Natural killer cell (primary cell): ENCODE measurements at regions not wholly inside any gene's neighbourhood (a gene's known extent, or its start where the extent isn't known, plus 50 kb on each side); places are given as distances from the start of the nearest gene placed in this dataset.

Experiments used
- ATAC-seq, 3 donors: fragments of 150-1000 bp in 2 of 3; fragments of 200-7000 bp in 1 of 3; cut with Tn5 transposase; 1 replicate in 1 of 3; 2 replicates in 2 of 3; pipeline ENCODE4 v1.10.0; 2021; ENCODE audit warnings: mild to moderate bottlenecking in 2 of 3, moderate library complexity in 2 of 3
- DNase-seq, 2 donors: peaks; one replicate each; pipeline versions ENCODE4 v3.0.0 to v3.0.0-alpha.2; 2013 to 2021; ENCODE audit warnings: mixed read lengths in 1 of 2
- H3K27ac ChIP-seq: one replicate; pipeline ENCODE4 v1.5.1; 2013; ENCODE audit warnings: mild to moderate bottlenecking, low read length
- H3K27me3 ChIP-seq: one replicate; pipeline ENCODE4 v1.6.1; 2013; ENCODE audit warnings: low read length; ENCODE audit not compliant: control insufficient read depth, insufficient read depth
- H3K36me3 ChIP-seq: one replicate; pipeline ENCODE4 v1.6.1; 2013; ENCODE audit warnings: low read length; ENCODE audit not compliant: control insufficient read depth, insufficient read depth
- H3K4me1 ChIP-seq: one replicate; pipeline ENCODE4 v1.6.1; 2013; ENCODE audit warnings: low read length; ENCODE audit not compliant: control insufficient read depth, insufficient read depth
- H3K4me3 ChIP-seq: one replicate; pipeline ENCODE4 v1.5.1; 2013; ENCODE audit warnings: low read length
- H3K9me3 ChIP-seq: one replicate; pipeline ENCODE4 v1.6.1; 2013; ENCODE audit warnings: low read length; ENCODE audit not compliant: control insufficient read depth, insufficient read depth
- H3K27ac Mint-ChIP-seq, 2 donors: one replicate each; pipeline ENCODE4 v1.8.0; 2022; ENCODE audit warnings: mild to moderate bottlenecking in 2 of 2, mixed read lengths in 2 of 2, moderate library complexity in 1 of 2
- H3K27me3 Mint-ChIP-seq, 2 donors: one replicate each; pipeline ENCODE4 v1.8.0; 2022; ENCODE audit warnings: low read depth in 2 of 2, mixed read lengths in 2 of 2
- H3K36me3 Mint-ChIP-seq: one replicate; pipeline ENCODE4 v1.8.0; 2022; ENCODE audit warnings: mixed read lengths
- H3K4me1 Mint-ChIP-seq, 2 donors: one replicate each; pipeline ENCODE4 v1.8.0; 2022; ENCODE audit warnings: mixed read lengths in 2 of 2
- H3K4me3 Mint-ChIP-seq: one replicate; pipeline ENCODE4 v1.8.0; 2022; ENCODE audit warnings: mild to moderate bottlenecking, moderate library complexity, mixed read lengths
- H3K9me3 Mint-ChIP-seq, 2 donors: one replicate each; pipeline ENCODE4 v1.8.0; 2022; ENCODE audit warnings: mixed read lengths in 2 of 2
- CTCF ChIP-seq: fragments of 200-600 bp; IDR thresholded peaks from one replicate; pipeline ENCODE4 v1.8.0; 2022; ENCODE audit warnings: antibody characterized with exemption
- WGBS: methylation state at CpG from one replicate; pipeline ENCODE4 v1.1.7; 2013; ENCODE audit warnings: missing lambda C conversion rate; ENCODE audit not compliant: insufficient coverage; 5-methylcytosine and 5-hydroxymethylcytosine counted together
- intact Hi-C: fragments of 100-400 bp; cut with micrococcal nuclease; formaldehyde crosslinking; loops from one replicate; pipeline ENCODE4 v1.14.2; 2022

- no peak overlapping the region for H3K4me3 Mint-ChIP-seq
- intact Hi-C loops, result no loop called here
- DNase-seq (no peak), ATAC-seq (no peak)
- WGBS, result 75% methylated on average over 3 of the region's 5 CpGs
- no peaks in the 10 kb centered on the region for H3K36me3 Mint-ChIP-seq
- H3K4me3 ChIP-seq, result no peak overlapping the region
- no peak overlapping the region for H3K27ac Mint-ChIP-seq
- no peaks in the 10 kb centered on the region for H3K27me3 ChIP-seq
- no peaks in the 10 kb centered on the region for H3K9me3 ChIP-seq
- no peaks in the 10 kb centered on the region for H3K4me1 ChIP-seq
- no peaks in the 10 kb centered on the region for H3K27me3 Mint-ChIP-seq
- no peaks in the 10 kb centered on the region for H3K36me3 ChIP-seq
- no peak overlapping the region for H3K27ac ChIP-seq
- no peaks in the 10 kb centered on the region for H3K4me1 Mint-ChIP-seq
- H3K9me3 Mint-ChIP-seq, result peaks cover 2 to 3% of the 10 kb centered on the region in 2 donors
- no peak for TF ChIP-seq CTCF
Observed at GRCh38 chr9:20095430-20096092, 306.7 kb upstream of the SLC24A2 start.

GRCh38 chr9:20092561-20092960 lies 303.7 kb upstream of the SLC24A2 start:
- TF ChIP-seq CTCF, result no peak
- intact Hi-C loops, result no loop called here
- Mint-ChIP-seq H3K4me3 (no peak overlapping the region), H3K4me1 (no peaks in the 10 kb centered on the region), H3K36me3 (no peaks in the 10 kb centered on the region), H3K27me3 (peaks cover 0 to 2% of the 10 kb centered on the region in 2 donors), H3K9me3 (peaks cover 2 to 3% of the 10 kb centered on the region in 2 donors), H3K27ac (no peak overlapping the region)
- ATAC-seq (no peak), DNase-seq (no peak)
- Histone ChIP-seq H3K27ac (no peak overlapping the region), H3K9me3 (no peaks in the 10 kb centered on the region), H3K36me3 (no peaks in the 10 kb centered on the region), H3K27me3 (no peaks in the 10 kb centered on the region), H3K4me3 (no peak overlapping the region), H3K4me1 (no peaks in the 10 kb centered on the region)
- no CpG with 5 or more reads among the region's 1 CpG for WGBS

- Histone ChIP-seq H3K36me3 (no peaks in the 10 kb centered on the region), H3K4me3 (no peak overlapping the region), H3K27me3 (no peaks in the 10 kb centered on the region), H3K4me1 (no peaks in the 10 kb centered on the region), H3K27ac (no peak overlapping the region), H3K9me3 (no peaks in the 10 kb centered on the region)
- ATAC-seq (no peak), DNase-seq (no peak)
- H3K27ac Mint-ChIP-seq, result no peak overlapping the region
- peaks cover 0 to 13% of the 10 kb centered on the region in 2 donors for H3K27me3 Mint-ChIP-seq
- H3K9me3 Mint-ChIP-seq, result peaks cover 0 to 2% of the 10 kb centered on the region in 2 donors
- 84% methylated on average over 1 of the region's 1 CpG for WGBS
- H3K4me3 Mint-ChIP-seq, result no peak overlapping the region
- intact Hi-C loops, result no loop called here
- H3K4me1 Mint-ChIP-seq, result no peaks in the 10 kb centered on the region
- H3K36me3 Mint-ChIP-seq, result no peaks in the 10 kb centered on the region
- no peak for TF ChIP-seq CTCF
Observed at GRCh38 chr9:20087481-20087880, 298.6 kb upstream of the SLC24A2 start.

- no CpG with 5 or more reads among the region's 1 CpG for WGBS
- Mint-ChIP-seq H3K4me3 (no peak overlapping the region), H3K27me3 (peaks cover 0 to 13% of the 10 kb centered on the region in 2 donors), H3K27ac (no peak overlapping the region), H3K36me3 (no peaks in the 10 kb centered on the region), H3K9me3 (no peaks in the 10 kb centered on the region), H3K4me1 (no peaks in the 10 kb centered on the region)
- DNase-seq (no peak), ATAC-seq (no peak)
- no peaks in the 10 kb centered on the region for H3K27me3 ChIP-seq
- no peak for TF ChIP-seq CTCF
- H3K4me3 ChIP-seq, result no peak overlapping the region
- no peak overlapping the region for H3K27ac ChIP-seq
- H3K9me3 ChIP-seq, result no peaks in the 10 kb centered on the region
- intact Hi-C loops, result no loop called here
- H3K36me3 ChIP-seq, result no peaks in the 10 kb centered on the region
- no peaks in the 10 kb centered on the region for H3K4me1 ChIP-seq
Observed at GRCh38 chr9:20085842-20086241, 297.0 kb upstream of the SLC24A2 start.
